ENCODE measurements at regions not wholly inside any gene's neighbourhood (a gene's known extent, or its start where the extent isn't known, plus 50 kb on each side); places are given as distances from the start of the nearest gene placed in this dataset.

DNA sequence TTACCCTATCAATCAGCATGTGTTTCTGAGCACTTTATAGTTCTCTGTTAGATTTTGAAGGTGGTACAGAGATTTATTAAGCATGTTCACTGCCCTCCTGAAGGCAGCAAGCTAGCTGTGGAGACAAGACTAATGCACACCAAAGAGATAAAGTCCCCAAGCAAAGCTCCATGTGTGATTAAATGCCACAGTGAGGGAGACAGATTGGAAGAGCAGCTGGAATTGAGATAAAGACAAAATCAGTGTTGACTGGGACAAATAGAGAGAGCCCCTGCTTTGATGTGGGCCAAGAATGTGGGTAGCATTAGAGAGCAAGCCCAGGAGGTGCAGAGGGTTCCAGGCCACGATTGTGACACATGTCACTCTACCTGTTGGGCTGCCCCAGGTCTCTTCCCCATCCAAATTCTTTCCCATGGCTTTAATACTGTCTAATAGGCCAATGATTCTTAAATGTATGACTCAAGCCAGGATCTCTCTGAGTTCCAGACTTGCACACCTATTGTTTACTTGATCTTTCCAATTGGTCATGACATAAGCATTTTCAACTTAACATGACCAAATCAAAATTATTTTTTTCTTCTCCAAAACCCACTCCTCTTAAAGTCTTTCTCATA is 60.1 kb upstream of the ZC3H12C start:
- peaks cover 0 to 29% (median 15%) of the 10 kb centered on the region in 11 experiments; a peak in 20 of 22 replicates for H3K9me3 ChIP-seq (replicated peaks in 1 of 11)
- no peaks in the 10 kb centered on the region for H4K20me1 ChIP-seq
- H3K4me2 ChIP-seq = no peak overlapping the region
- no peaks in the 10 kb centered on the region for H3K27me3 ChIP-seq
- H3K36me3 ChIP-seq = no peaks in the 10 kb centered on the region
- no peak overlapping the region for H3K4me3 ChIP-seq
- TF ChIP-seq Cebpa-rat (IDR thresholded peaks at IDR 0.05) = no peak
- H3K4me1 ChIP-seq = peaks cover under 1 to 9% (median 2%) of the 10 kb centered on the region in 10 experiments; a peak in 17 of 20 replicates
- no peak overlapping the region for H3K9ac ChIP-seq
- H3K27ac ChIP-seq = no peak overlapping the region

DNA sequence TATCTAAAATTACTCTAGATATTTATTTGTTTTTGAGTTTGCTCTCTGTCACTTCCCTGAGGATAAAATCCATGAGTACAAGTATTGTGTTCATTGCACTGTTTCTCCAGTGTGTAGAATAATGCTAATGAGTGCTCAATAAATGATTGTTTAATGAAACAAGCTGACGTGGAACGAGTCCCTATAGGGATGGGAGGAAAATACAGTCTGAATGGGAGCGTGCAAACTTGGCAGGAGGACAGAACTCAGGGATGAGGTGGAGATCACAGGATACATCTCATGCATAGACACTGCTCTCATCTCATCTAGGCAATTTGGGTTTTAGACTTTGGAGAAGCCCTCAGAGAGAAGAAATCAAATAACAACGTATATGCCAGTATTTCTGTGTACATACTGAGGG is 58.4 kb upstream of the ZC3H12C start:
- no peaks in the 10 kb centered on the region for H3K36me3 ChIP-seq
- H3K9me3 ChIP-seq (replicated peaks in 1 of 11) = peaks cover 0 to 19% (median 8%) of the 10 kb centered on the region in 11 experiments; a peak in 17 of 22 replicates
- no peak for TF ChIP-seq Cebpa-rat (IDR thresholded peaks at IDR 0.05)
- no peak overlapping the region for H3K4me3 ChIP-seq
- H3K9ac ChIP-seq = no peak overlapping the region
- H3K4me1 ChIP-seq = no peaks in the 10 kb centered on the region; a peak in 1 of 20 replicates
- H3K27ac ChIP-seq = no peak overlapping the region
- no peaks in the 10 kb centered on the region for H3K27me3 ChIP-seq
- H4K20me1 ChIP-seq = no peaks in the 10 kb centered on the region
- H3K4me2 ChIP-seq = no peak overlapping the region

- Histone ChIP-seq H3K9me3 (replicated peaks in 1 of 11) (peaks cover 0 to 18% (median 11%) of the 10 kb centered on the region in 11 experiments; a peak in 17 of 22 replicates), H3K4me2 (no peak overlapping the region), H4K20me1 (no peaks in the 10 kb centered on the region), H3K9ac (no peak overlapping the region), H3K27ac (no peak overlapping the region), H3K4me3 (no peak overlapping the region), H3K27me3 (no peaks in the 10 kb centered on the region), H3K36me3 (no peaks in the 10 kb centered on the region), H3K4me1 (no peaks in the 10 kb centered on the region; a peak in 1 of 20 replicates)
- TF ChIP-seq Cebpa-rat (IDR thresholded peaks at IDR 0.05) = no peak
Measured at GRCh38 chr11:110035357-110035756, 57.8 kb upstream of the ZC3H12C start.

GRCh38 chr11:110038201-110038600 is 55.0 kb upstream of the ZC3H12C start:
- Histone ChIP-seq H3K36me3 (no peaks in the 10 kb centered on the region), H3K4me1 (no peaks in the 10 kb centered on the region; a peak in 1 of 20 replicates), H3K27ac (no peak overlapping the region), H3K27me3 (no peaks in the 10 kb centered on the region), H3K4me3 (no peak overlapping the region), H4K20me1 (no peaks in the 10 kb centered on the region), H3K9me3 (replicated peaks in 1 of 11) (peaks cover 0 to 35% (median 15%) of the 10 kb centered on the region in 11 experiments; a peak in 16 of 22 replicates), H3K9ac (no peak overlapping the region), H3K4me2 (no peak overlapping the region)
- TF ChIP-seq Cebpa-rat (IDR thresholded peaks at IDR 0.05) = no peak
